ENCODE measurements at regions not wholly inside any gene's neighbourhood (a gene's known extent, or its start where the extent isn't known, plus 50 kb on each side); places are given as distances from the start of the nearest gene placed in this dataset.
A peak's percentile ranks its signal among the peaks of the same experiment; 100 is the strongest.

DNA sequence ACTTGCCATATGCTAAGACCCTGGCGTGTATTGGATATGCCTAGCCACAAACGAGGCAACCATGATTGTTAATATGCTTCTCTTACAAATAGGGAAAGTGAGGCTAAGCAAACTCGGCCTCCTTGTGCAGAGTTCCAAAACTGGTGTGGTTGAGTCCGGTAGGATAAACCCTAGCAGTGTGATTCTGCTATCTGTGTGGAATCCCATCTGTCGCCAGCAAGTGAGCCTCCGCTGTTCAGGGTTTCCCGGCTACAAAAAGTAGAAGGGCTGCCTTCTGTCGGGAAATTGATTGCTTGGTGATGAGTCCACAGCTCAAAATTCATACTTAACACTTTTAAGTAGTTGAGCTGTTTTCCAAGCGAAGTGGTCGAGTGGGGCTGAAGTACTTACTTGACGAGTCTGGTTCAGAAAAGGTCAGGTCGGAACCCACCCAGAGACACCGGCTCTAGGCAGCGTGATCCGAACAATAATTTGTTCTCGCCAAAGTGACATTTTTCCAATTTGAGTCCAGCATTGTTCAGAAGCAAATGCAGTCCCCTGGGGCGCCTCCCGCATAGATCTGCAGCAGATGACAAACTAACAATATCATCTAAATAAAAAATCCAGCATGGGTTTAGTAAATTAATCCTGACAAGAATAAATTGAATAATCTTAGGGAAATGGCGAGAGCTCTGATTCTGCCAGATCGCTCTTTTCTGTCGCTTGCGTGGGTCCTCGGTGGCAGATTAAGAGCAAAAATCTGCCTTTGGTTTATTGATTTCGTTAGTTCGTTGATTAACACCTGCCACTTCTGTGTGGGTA is 686.7 kb upstream of the RBFOX1 start:
- Histone ChIP-seq H3K79me2 (ENCODE audit: insufficient read depth) (no peaks in the 10 kb centered on the region), H3K4me3 (no peak overlapping the region), H3K27me3 (replicated peaks; ENCODE audit: insufficient read depth) (peaks cover 6% of the 10 kb centered on the region; the same call in 1 of the 2 replicates), H3K4me1 (ENCODE audit: insufficient read depth) (no peaks in the 10 kb centered on the region), H3K27ac (no peak overlapping the region), H2AFZ (no peak overlapping the region), H3K9ac (no peak overlapping the region), H3K9me2 (ENCODE audit: insufficient read depth) (no peaks in the 10 kb centered on the region), H3K36me3 (ENCODE audit: low read depth) (no peaks in the 10 kb centered on the region), H3K9me3 (ENCODE audit: low read depth) (no peaks in the 10 kb centered on the region), H3K4me2 (ENCODE audit: unreplicated experiment) (no peak overlapping the region), H4K20me1 (ENCODE audit: insufficient read depth) (no peaks in the 10 kb centered on the region), H3F3A (ENCODE audit: insufficient read depth) (no peaks in the 10 kb centered on the region)
- in situ Hi-C loops (cut with MboI): loop anchor here (25.0 kb wide), 1 partner anchor 1409 kb away; no protein-coding TSS in a partner anchor
- TF ChIP-seq EZH2 (IDR thresholded peaks at IDR 0.05; ENCODE audit: insufficient read depth, poor library complexity, severe bottlenecking): no peak
- TF ChIP-seq EZH2phosphoT487 (IDR thresholded peaks at IDR 0.05; ENCODE audit: insufficient read depth, low read depth): no peak
- no peak for DNase-seq
- 44 to 50% methylated on average over 25 of the region's 25 CpGs for WGBS, 2 experiments (ENCODE audit: low coverage in 1 of 2, low lambda C conversion rate in 2 of 2, missing lambda C conversion rate in 2 of 2)

DNA sequence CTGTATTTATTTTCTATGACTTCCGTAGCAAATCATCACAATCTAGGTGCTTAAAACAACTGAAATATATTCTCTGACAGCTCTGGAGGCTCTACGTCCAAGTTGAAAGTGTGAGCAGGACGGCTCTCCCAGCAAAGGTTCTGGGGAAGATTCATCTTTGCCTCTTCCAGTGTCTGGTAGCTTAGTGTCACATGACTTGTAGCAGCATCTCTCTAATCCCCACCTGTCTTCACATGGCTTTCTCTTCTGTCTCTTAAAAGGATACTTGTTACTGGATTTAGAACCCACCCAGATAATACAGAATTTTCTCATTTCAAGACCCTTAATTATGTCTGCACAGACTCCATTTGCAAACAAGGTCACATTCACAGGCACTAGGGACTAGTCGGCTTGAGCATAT is 687.7 kb upstream of the RBFOX1 start:
- in situ Hi-C loops (cut with MboI): loop anchor here (25.0 kb wide), 1 partner anchor 1408 kb away; no protein-coding TSS in a partner anchor

DNA sequence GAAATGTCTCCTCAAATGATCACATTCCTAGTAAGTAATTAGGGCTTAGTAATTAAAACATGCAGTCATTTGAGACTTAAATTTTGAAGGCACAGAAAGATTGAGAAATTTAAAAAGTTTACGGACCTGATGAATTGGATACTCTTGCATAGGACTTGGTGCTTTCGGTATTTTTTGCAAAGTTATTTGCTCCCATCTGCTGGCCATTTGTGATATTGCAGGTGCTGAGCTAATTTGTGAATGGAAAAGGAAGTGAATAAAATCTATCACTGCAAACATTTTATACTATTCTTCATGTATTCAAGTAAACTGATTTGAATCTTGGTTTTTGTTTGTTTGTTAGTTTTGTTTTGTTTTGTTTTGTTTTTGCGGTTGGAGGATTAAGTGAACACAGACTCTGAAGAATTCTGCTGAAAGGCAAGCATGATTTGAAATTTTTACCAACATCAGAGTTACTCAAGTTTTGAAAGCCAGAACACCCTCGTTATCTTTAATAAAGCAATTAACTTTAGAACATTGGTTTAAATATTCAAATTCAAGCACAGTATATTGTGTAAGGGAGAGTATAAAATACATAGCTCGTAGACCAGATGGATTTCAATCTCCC is 689.5 kb upstream of the RBFOX1 start:
- peaks cover 6% of the 10 kb centered on the region; the same call in 1 of the 2 replicates for H3K27me3 ChIP-seq (replicated peaks; ENCODE audit: insufficient read depth)
- H2AFZ ChIP-seq: no peak overlapping the region
- no peaks in the 10 kb centered on the region for H3K36me3 ChIP-seq (ENCODE audit: low read depth)
- no peak overlapping the region for H3K9ac ChIP-seq
- H3K9me2 ChIP-seq (ENCODE audit: insufficient read depth): no peaks in the 10 kb centered on the region
- no peaks in the 10 kb centered on the region for H3K9me3 ChIP-seq (ENCODE audit: low read depth)
- no peaks in the 10 kb centered on the region for H4K20me1 ChIP-seq (ENCODE audit: insufficient read depth)
- H3K27ac ChIP-seq: no peak overlapping the region
- 17 to 20% methylated on average over 5 of the region's 5 CpGs for WGBS, 2 experiments (ENCODE audit: low coverage in 1 of 2, low lambda C conversion rate in 2 of 2, missing lambda C conversion rate in 2 of 2)
- no peak overlapping the region for H3K4me3 ChIP-seq
- H3K4me1 ChIP-seq (ENCODE audit: insufficient read depth): no peaks in the 10 kb centered on the region
- in situ Hi-C loops (cut with MboI): loop anchor here (25.0 kb wide), 1 partner anchor 1406 kb away; no protein-coding TSS in a partner anchor
- TF ChIP-seq EZH2 (IDR thresholded peaks at IDR 0.05; ENCODE audit: insufficient read depth, poor library complexity, severe bottlenecking): no peak
- no peak for TF ChIP-seq EZH2phosphoT487 (IDR thresholded peaks at IDR 0.05; ENCODE audit: insufficient read depth, low read depth)
- H3K4me2 ChIP-seq (ENCODE audit: unreplicated experiment): no peak overlapping the region
- DNase-seq: peak; percentile 57
- no peaks in the 10 kb centered on the region for H3K79me2 ChIP-seq (ENCODE audit: insufficient read depth)
- H3F3A ChIP-seq (ENCODE audit: insufficient read depth): no peaks in the 10 kb centered on the region

More for the DNA sequence above, 687.7 kb upstream of the RBFOX1 start:
- no peak overlapping the region for H3K4me3 ChIP-seq
- H3K27me3 ChIP-seq (replicated peaks; ENCODE audit: insufficient read depth): peaks cover 6% of the 10 kb centered on the region; the same call in 1 of the 2 replicates
- no peak overlapping the region for H3K27ac ChIP-seq
- no peaks in the 10 kb centered on the region for H3K9me3 ChIP-seq (ENCODE audit: low read depth)
- no peaks in the 10 kb centered on the region for H3K36me3 ChIP-seq (ENCODE audit: low read depth)
- no peaks in the 10 kb centered on the region for H3K4me1 ChIP-seq (ENCODE audit: insufficient read depth)
- 6 to 13% methylated on average over 4 of the region's 4 CpGs for whole genome bisulfite sequencing, 2 experiments (ENCODE audit: low coverage in 1 of 2, low lambda C conversion rate in 2 of 2, missing lambda C conversion rate in 2 of 2)
- no peaks in the 10 kb centered on the region for H4K20me1 ChIP-seq (ENCODE audit: insufficient read depth)
- no peaks in the 10 kb centered on the region for H3K9me2 ChIP-seq (ENCODE audit: insufficient read depth)
- H3F3A ChIP-seq (ENCODE audit: insufficient read depth): no peaks in the 10 kb centered on the region
- H3K79me2 ChIP-seq (ENCODE audit: insufficient read depth): no peaks in the 10 kb centered on the region
- H2AFZ ChIP-seq: no peak overlapping the region
- DNase-seq: no peak
- TF ChIP-seq EZH2 (IDR thresholded peaks at IDR 0.05; ENCODE audit: insufficient read depth, poor library complexity, severe bottlenecking) (no peak), EZH2phosphoT487 (IDR thresholded peaks at IDR 0.05; ENCODE audit: insufficient read depth, low read depth) (no peak)
- no peak overlapping the region for H3K9ac ChIP-seq
- H3K4me2 ChIP-seq (ENCODE audit: unreplicated experiment): no peak overlapping the region

DNA sequence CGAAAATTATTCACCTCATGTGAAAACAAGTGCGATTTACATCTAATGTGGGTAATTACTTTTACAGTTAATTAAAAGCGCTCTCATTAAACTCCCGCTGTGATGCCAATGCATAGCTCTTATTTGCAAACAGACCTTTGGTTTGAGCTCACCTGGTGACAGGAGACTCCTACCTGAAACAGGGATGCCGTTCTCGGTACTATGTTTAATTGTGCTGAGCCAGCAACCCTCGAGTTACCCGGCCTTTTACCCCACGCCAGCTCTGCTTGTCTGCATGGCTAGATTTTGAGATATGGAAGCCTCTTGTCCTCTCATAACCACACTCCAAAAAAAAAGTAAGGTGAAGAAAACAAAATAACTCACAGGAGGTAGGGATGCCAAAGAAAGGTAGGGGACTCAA is 690.4 kb upstream of the RBFOX1 start:
- no peak for TF ChIP-seq EZH2 (IDR thresholded peaks at IDR 0.05; ENCODE audit: insufficient read depth, poor library complexity, severe bottlenecking)
- TF ChIP-seq EZH2phosphoT487 (IDR thresholded peaks at IDR 0.05; ENCODE audit: insufficient read depth, low read depth): no peak
- Histone ChIP-seq H3K4me1 (ENCODE audit: insufficient read depth) (no peaks in the 10 kb centered on the region), H3K4me2 (ENCODE audit: unreplicated experiment) (no peak overlapping the region), H3F3A (ENCODE audit: insufficient read depth) (no peaks in the 10 kb centered on the region), H2AFZ (no peak overlapping the region), H3K27me3 (replicated peaks; ENCODE audit: insufficient read depth) (peaks cover 6% of the 10 kb centered on the region; the same call in 1 of the 2 replicates), H3K9me2 (ENCODE audit: insufficient read depth) (no peaks in the 10 kb centered on the region), H3K79me2 (ENCODE audit: insufficient read depth) (no peaks in the 10 kb centered on the region), H4K20me1 (ENCODE audit: insufficient read depth) (no peaks in the 10 kb centered on the region), H3K9me3 (ENCODE audit: low read depth) (no peaks in the 10 kb centered on the region), H3K36me3 (ENCODE audit: low read depth) (no peaks in the 10 kb centered on the region), H3K27ac (no peak overlapping the region), H3K4me3 (no peak overlapping the region), H3K9ac (no peak overlapping the region)
- no peak for DNase-seq
- in situ Hi-C loops (cut with MboI): loop anchor here (25.0 kb wide), 1 partner anchor 1405 kb away; no protein-coding TSS in a partner anchor
- 1 to 3% methylated on average over 9 of the region's 9 CpGs for WGBS, 2 experiments (ENCODE audit: low coverage in 1 of 2, low lambda C conversion rate in 2 of 2, missing lambda C conversion rate in 2 of 2)

Measured in GM23248 (cell line).